AG10803 (cell line): ENCODE measurements at regions not wholly inside any gene's neighbourhood (a gene's known extent, or its start where the extent isn't known, plus 50 kb on each side); places are given as distances from the start of the nearest gene placed in this dataset.

Experiments used
- DNase-seq: peaks from one replicate; pipeline ENCODE4 v3.0.0; 2010; ENCODE audit warnings: low read depth
- H3K4me3 ChIP-seq: 2 replicates; pipeline ENCODE4 v1.5.1; 2011; ENCODE audit warnings: mild to moderate bottlenecking, low read length, control low read depth
- TF ChIP-seq, protein P1 (sequence below): conservative IDR thresholded peaks from 2 replicates; pipeline ENCODE4 v1.5.1; 2011; ENCODE audit warnings: mild to moderate bottlenecking, low read length, control low read depth, inconsistent platforms

DNA sequence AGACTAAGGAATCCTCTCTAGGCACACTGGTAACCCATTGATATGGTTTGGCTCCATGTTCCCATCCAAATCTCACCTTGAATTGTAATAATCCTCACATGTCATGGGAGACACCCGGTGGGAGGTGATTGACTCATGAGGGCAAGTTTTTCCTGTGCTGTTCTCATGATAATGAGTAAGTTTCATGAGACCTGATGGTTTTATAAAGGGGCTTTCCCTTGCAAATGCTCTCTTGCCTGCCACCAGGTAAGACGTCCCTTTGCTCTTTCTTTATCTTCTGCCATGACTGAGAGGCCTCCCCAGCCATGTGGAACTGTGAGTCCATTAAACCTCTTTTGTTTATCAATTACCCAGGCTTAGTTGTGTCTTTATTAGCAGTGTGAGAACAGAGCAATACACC is 81.4 kb upstream of the GPC6 start:
- TF ChIP-seq, protein P1, sequence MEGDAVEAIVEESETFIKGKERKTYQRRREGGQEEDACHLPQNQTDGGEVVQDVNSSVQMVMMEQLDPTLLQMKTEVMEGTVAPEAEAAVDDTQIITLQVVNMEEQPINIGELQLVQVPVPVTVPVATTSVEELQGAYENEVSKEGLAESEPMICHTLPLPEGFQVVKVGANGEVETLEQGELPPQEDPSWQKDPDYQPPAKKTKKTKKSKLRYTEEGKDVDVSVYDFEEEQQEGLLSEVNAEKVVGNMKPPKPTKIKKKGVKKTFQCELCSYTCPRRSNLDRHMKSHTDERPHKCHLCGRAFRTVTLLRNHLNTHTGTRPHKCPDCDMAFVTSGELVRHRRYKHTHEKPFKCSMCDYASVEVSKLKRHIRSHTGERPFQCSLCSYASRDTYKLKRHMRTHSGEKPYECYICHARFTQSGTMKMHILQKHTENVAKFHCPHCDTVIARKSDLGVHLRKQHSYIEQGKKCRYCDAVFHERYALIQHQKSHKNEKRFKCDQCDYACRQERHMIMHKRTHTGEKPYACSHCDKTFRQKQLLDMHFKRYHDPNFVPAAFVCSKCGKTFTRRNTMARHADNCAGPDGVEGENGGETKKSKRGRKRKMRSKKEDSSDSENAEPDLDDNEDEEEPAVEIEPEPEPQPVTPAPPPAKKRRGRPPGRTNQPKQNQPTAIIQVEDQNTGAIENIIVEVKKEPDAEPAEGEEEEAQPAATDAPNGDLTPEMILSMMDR, result no peak
- no peak for DNase-seq
- no peak overlapping the region for H3K4me3 ChIP-seq

DNA sequence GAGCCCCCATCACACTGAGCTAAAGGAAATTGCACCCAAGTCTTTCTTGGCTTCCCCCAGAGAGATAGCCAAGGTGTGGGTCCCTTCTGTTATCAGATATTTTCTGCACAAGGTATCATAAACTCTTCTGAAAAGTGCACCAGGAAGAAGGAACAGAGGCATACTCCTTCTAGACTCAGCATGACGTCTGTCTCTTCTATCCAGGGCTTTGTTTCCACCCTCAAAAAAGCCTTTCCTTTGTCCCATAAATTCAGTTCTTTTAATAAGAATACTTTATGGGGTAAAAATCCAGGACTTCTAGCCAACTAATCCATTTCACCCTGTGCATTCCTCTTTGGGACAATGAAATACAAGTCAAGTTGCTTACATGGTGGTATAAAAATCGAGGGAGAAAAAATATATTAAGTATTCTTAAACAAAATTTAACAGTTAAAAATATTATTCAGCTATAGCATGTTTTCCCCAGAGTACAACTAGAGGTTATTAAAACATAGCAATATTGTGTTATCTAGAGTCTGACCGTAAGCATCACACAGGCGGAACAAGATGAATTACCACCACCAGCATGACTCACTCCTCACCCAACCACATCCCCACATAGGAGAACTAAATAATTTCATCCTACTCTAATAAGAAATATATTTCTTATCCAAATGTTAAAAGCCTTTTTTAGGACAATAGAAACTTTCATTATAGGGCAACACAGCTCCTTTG is 79.9 kb upstream of the GPC6 start:
- TF ChIP-seq, protein P1, result no peak
- peak; percentile 17 for DNase-seq
- no peak overlapping the region for H3K4me3 ChIP-seq

DNA sequence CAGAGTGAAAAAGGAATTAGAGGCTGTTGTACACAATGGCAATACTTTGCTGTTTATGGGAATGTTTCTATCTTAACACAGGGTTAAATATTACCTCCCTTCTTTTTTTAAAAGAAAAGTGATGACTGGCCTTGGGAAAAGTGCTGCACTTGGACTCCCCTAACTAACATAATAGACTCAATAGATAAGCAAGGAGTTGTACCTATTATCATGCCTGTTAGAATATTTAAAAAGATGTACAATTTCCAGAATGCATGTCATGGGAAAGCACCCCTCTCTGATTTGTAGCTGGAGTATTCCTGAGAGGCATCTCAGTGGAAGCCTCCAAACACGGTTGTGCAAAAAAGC is 79.3 kb upstream of the GPC6 start:
- TF ChIP-seq, protein P1, result no peak
- no peak for DNase-seq
- H3K4me3 ChIP-seq, result no peak overlapping the region

DNA sequence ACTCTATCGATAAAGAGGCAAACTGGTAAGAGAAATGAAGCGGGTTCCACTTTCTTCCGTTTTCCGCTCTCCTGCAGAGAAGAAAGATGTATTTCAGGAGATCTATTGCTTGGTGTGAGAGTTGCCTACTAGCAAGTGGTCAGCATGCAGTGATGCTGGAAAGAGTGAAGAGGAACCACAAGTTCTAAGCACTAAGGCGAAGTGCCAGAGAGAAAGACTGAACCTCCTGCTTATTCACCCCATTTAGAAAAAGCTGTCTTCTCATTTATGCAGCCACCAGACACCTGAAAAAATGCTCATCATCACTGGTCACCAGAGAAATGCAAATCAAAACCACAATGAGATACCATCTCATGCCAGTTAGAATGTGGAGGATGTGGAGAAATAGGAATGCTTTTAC is 78.7 kb upstream of the GPC6 start:
- TF ChIP-seq, protein P1, result no peak
- no peak for DNase-seq
- H3K4me3 ChIP-seq, result no peak overlapping the region

DNA sequence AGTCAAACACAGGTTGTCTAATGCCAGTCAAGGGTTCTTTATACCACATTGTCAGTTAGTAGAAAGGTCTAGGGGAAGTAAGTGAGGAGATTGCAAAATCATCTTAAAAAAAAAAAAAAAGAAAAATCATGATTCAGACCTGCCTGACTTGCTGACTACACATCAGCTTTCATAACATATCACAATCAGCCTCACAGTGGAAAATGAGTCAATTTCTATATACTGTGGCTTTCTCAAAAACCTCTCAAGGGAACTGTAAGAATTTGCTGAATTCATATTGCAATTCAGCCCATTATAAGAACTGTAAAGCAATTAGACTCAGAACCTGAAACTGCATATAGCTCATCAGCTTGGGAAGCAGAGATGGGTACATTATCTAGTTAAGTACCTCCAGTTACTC is 75.3 kb upstream of the GPC6 start:
- no peak overlapping the region for H3K4me3 ChIP-seq
- peak; percentile 82 for DNase-seq
- TF ChIP-seq, protein P1, result no peak

GRCh38 chr13:93158565-93158964 is 68.0 kb upstream of the GPC6 start:
- no peak overlapping the region for H3K4me3 ChIP-seq
- TF ChIP-seq, protein P1, result no peak
- DNase-seq, result no peak

DNA sequence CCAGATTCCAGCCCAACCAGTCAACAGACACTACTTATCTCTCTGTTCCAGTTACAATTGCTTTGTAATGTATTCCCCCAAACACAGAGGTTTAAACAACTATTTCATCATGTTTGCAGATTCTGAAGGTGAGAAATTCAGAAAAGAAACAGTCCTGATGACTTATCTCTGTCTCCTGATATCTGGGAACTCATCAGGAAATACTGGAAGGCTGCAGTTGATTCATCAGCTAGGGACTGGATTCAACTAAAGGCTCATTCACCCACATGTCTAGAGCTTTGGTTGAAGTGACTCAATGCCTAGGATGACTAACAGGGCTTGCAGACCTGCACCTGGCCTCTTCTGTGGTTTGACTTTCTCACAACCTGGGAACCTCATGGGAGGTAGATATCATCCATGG is 56.6 kb upstream of the GPC6 start:
- DNase-seq, result peak; percentile 46
- TF ChIP-seq, protein P1, result no peak
- H3K4me3 ChIP-seq, result no peak overlapping the region
